Left renal cortex interstitium (tissue), 4 donors: ENCODE measurements at regions not wholly inside any gene's neighbourhood (a gene's known extent, or its start where the extent isn't known, plus 50 kb on each side); places are given as distances from the start of the nearest gene placed in this dataset.

Experiments
- DNase-seq, 4 donors: peaks; one replicate each; pipeline ENCODE4 v3.0.0-alpha.2; 2013; ENCODE audit warnings: low read depth in 4 of 4, low spot score in 2 of 4, missing footprints in 1 of 4

- DNase-seq: no peak
These were observed 295.4 kb upstream of the PPFIA2 start for GRCh38 chr12:82054566-82054965.

- DNase-seq: no peak
These were observed 288.3 kb upstream of the PPFIA2 start for GRCh38 chr12:82047446-82047845.

GRCh38 chr12:82040987-82041743 is 282.0 kb upstream of the PPFIA2 start:
- no peak for DNase-seq

DNA sequence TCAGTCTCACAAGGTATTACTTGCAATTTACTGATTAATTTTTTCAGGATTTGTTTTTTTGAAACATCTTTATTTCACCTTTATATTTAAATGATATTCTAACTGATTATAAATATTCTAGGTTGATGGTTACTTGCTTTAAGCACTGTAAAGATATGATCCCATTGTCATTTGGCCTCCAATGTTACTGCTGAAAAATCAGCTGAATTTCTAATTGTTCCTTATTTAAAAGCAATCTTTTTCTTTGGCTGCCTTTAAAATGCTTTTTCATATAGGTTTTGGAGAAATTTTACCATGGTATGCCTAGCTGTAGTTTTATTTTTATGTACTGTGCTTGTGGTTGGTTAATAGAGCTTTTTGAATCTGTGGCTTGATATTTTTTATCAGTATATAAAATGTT is 275.6 kb upstream of the PPFIA2 start:
- DNase-seq: no peak

GRCh38 chr12:82029936-82030335 is 270.8 kb upstream of the PPFIA2 start:
- no peak for DNase-seq

DNA sequence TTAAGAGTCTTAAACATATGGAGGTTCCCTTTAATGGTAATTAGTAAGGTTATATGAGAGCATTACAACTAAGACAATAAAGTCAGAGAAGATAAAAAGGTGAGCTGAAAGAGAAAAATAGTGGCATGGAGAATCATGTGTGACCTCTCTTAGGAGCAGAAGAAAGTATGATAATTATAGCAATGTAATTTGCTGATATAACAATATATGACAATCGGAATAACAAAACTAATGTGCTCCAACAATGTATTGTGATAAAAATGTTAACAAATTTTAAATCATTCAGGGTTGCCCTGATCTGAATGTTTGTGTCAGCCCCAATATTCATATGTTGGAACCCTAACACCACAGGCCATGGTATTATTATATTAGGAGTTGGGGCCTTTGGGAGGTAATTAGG is 269.6 kb upstream of the PPFIA2 start:
- no peak for DNase-seq

DNA sequence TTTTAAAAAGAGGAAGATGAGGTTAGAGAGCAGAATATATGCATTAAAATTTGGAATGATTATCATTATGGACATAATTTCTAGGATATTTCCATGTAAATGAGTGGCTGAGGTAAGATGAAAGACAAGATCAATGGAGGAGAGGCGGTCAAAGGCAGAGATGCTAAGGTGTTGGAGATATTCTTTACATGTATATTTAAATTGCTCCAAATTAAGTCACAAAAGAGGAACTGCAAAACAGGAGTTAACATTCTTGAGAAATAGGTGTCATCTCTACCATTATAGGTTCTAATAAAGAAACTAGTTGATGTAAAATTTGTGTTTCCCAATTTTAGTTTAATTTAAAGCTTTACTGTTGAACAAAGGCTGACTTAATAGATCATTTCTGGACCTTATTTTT is 268.5 kb upstream of the PPFIA2 start:
- no peak for DNase-seq

DNA sequence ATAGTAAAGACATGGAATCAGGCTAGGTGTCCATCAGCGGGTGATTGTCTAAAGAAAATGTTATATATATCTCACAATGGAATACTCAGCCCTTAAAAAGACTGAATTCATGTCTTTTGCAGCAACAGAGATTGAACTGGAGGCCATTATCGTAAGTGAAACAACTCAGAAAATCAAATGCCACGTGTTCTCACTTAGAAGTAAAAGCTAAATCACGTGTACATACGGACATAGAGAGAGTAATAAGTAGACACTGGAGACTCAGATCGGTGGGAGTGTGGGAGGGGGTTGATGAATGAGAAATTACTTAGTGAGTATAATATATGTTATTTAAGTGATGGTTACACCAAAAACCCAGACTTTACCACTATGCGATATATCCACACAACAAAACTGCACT is 266.3 kb upstream of the PPFIA2 start:
- no peak for DNase-seq

- DNase-seq: no peak
These were observed 260.4 kb upstream of the PPFIA2 start for GRCh38 chr12:82019533-82019932.

DNA sequence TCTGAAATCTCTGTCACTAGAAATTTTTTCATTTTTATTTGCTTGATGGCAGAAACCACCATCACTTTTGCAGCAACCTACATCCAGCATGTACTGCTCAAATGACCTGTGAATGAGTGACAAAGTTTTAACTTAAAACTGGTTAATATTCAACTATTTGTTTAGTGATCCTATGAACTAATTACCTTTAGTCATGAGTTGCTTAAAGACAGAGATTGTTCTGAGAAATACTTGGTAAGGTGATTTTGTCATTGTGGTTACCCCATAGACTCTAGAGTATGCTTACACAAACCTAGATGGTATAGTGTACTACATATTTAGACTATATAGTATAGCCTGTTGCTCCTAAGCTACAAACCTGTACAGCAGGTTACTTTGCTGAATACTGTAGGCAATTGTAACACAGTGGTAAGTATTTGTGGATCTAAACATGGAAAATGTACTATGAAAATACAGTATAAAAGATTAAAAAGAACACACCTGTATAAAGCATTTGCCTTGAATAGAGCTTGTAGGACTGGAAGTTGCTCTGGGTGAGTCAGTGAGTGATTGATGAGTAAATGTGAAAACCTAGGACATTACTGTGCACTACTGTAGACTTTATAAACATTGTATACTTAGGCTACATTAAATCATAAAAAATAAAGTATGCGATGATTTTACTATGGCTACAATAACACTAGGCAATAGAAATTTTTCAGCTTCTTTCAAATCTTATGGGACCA is 256.6 kb upstream of the PPFIA2 start:
- DNase-seq: peak in 3 of 4 donors; percentile 10 to 33 (median 15)

DNA sequence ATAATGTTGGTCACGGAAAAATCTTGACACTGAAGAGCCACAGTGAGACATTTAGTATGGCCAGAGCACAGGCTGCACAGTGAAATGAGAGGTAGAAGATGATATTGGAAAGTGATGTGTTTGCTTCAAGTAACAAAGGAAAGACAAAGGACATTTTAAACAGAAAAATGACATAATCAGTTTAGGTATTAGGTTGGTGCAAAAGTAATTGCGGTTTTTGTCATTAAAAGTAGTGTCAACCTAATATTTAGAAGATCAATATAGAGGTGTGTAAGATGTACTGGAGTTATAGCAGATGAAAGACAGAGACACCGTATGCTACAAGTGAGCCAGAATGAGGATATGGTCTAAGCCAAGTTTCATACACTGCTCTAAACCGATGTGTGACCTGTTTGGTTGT is 253.0 kb upstream of the PPFIA2 start:
- no peak for DNase-seq

GRCh38 chr12:82009524-82009923 is 250.4 kb upstream of the PPFIA2 start:
- no peak for DNase-seq

GRCh38 chr12:82008251-82008650 is 249.1 kb upstream of the PPFIA2 start:
- DNase-seq: no peak

DNA sequence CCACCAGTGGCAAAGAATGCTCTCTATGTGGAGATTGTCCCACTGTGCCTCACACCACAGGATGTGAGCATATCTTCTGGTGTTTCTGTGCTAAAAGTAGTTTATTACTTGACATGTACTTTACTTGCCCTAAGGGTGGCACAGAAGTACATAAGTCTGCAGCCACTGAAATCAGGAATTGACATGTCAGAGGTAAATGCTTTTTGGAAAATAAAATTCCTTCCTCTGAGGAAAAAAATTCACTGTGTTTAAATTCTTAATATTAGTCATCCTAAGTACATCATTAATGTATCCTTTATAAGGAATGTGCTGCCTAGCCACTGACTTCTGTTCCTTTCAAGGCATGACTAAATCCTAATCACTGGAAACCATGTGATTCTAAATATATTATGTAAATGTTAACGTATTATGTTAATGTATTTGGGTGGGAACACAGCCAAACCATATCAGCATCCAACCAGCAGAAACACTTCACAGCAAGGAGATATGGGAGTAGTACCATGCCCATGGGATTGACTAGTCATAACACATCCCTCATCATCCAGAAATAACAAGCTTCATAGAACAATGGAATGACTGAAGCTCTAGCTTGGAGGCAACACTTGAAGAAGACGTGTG is 239.7 kb upstream of the PPFIA2 start:
- no peak for DNase-seq

- no peak for DNase-seq
These were observed 233.3 kb upstream of the PPFIA2 start for GRCh38 chr12:81992461-81992860.

DNA sequence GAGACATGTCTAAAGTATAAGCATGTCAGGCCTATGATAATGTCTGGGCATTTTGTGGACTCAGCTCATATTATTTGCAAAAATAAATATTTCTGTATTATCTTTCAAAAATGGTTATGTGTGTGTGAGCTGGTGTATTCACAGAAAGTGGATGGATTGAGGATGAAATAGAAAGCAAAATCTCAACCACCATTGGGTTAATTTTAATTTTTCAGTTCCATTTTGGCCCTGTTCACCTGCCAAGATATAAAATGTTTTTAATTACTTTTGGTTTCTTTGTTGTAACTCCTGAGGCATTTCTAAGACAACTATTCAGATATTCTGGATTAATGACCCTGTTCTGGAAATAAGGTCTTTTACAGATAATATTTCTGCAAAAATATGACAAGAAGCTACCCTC is 232.7 kb upstream of the PPFIA2 start:
- no peak for DNase-seq

GRCh38 chr12:81988362-81988761 is 229.2 kb upstream of the PPFIA2 start:
- no peak for DNase-seq

- DNase-seq: no peak
These were observed 228.2 kb upstream of the PPFIA2 start for GRCh38 chr12:81987371-81987770.

DNA sequence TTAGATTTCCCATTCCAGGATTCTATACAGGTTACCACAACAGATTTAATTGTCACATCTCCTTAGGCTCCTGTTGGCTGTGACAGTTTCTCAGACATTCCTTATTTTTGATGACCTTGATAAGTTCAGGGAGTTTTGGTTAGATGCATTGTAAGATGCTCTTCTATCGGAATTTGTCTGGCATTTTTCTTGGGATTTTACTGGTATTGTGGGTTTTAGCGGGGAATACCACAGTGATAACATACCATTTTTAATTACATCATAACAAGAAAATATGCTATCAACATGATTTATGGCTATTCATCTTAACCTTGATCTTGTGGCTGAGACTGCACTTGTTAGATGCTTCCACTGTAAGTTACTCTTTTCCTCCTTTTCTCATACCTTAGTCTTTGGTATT is 217.5 kb upstream of the PPFIA2 start:
- no peak for DNase-seq

- DNase-seq: no peak
These were observed 215.6 kb upstream of the PPFIA2 start for GRCh38 chr12:81974762-81975161.

GRCh38 chr12:81968421-81968820 is 209.3 kb upstream of the PPFIA2 start:
- no peak for DNase-seq

DNA sequence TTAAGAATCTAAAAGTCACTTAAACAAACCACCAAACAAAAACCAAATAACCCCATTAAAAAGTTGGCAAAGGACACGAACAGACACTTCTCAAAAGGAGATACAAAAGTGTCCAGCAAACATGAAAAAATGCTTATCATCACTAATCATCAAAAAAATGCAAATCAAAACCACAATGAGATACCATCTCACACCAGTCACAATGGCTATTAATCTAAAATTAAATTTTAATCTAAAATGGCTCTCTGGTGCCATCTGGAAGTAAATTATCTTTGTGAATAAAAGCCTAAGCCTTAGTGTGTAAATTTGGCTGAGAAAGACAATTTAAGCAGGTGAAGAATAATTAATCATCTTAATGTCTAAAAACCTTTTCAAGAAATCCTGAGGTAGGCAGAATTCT is 204.5 kb upstream of the PPFIA2 start:
- DNase-seq: no peak
